Sigmoid colon (tissue), 6 donors: ENCODE measurements at regions not wholly inside any gene's neighbourhood (a gene's known extent, or its start where the extent isn't known, plus 50 kb on each side); places are given as distances from the start of the nearest gene placed in this dataset.

Source experiments
- DNase-seq: peaks from one replicate; pipeline ENCODE4 v3.0.0-alpha.2; 2019
- H3K27ac ChIP-seq, 4 donors: fragments of 200-600 bp; sonication (generic); one replicate each; pipeline ENCODE4 v1.5.1; 2016 to 2019; ENCODE audit warnings: mild to moderate bottlenecking in 1 of 4
- H3K27me3 ChIP-seq, 3 donors: fragments of 200-600 bp; sonication (generic); one replicate each; pipeline ENCODE4 v1.5.1; 2019; ENCODE audit warnings: mild to moderate bottlenecking in 1 of 3
- H3K36me3 ChIP-seq, 4 donors: fragments of 200-600 bp; sonication (generic); one replicate each; pipeline ENCODE4 v1.5.1; 2016 to 2019
- H3K4me1 ChIP-seq, 4 donors: fragments of 200-600 bp; sonication (generic); one replicate each; pipeline ENCODE4 v1.5.1; 2017 to 2019
- H3K4me3 ChIP-seq, 4 donors: fragments of 200-600 bp; sonication (generic); one replicate each; pipeline ENCODE4 v1.5.1; 2017 to 2019; ENCODE audit warnings: mild to moderate bottlenecking in 2 of 4, moderate library complexity in 1 of 4
- H3K9me3 ChIP-seq, 4 donors: fragments of 200-600 bp in 3 of 4; sonication (generic) in 3 of 4; one replicate each; pipeline versions ENCODE4 v1.5.1 to v1.6.1; 2013 to 2019
- EP300 ChIP-seq, 4 donors: sonication (generic); formaldehyde crosslinking; IDR thresholded peaks; one replicate each; pipeline ENCODE4 v1.6.1; 2017; ENCODE audit warnings: antibody characterized with exemption in 4 of 4
- POLR2A ChIP-seq, 2 donors: fragments of 450-650 bp; IDR thresholded peaks; one replicate each; pipeline ENCODE4 v1.6.1; 2016; ENCODE audit warnings: antibody characterized with exemption in 2 of 2, mild to moderate bottlenecking in 2 of 2, moderate library complexity in 2 of 2
- POLR2AphosphoS5 ChIP-seq, 4 donors: sonication (generic); formaldehyde crosslinking; IDR thresholded peaks; one replicate each; pipeline ENCODE4 v1.6.1; 2017; ENCODE audit warnings: antibody characterized with exemption in 4 of 4
- WGBS, 2 donors: extraction: QIAGEN DNeasy Blood & Tissue Kit; methylation state at CpG; one replicate each; pipeline ENCODE4 v1.1.7; 2013; 5-methylcytosine and 5-hydroxymethylcytosine counted together
- intact Hi-C: fragments of 100-400 bp; cut with DNase I; formaldehyde crosslinking; loops from one replicate; pipeline ENCODE4 v1.15.1; 2023
- TF ChIP-seq, protein P1 (sequence below), 4 experiments: fragments of 450-650 bp in 3 of 4; fragments of 200-600 bp in 1 of 4; IDR thresholded peaks; one replicate each; pipeline ENCODE4 v1.5.1; 2016 to 2019; ENCODE audit warnings: antibody characterized with exemption in 4 of 4, mild to moderate bottlenecking in 3 of 4, moderate library complexity in 2 of 4
- donor health status: healthy with polysubstance abuse.
- donor health status: healthy.

DNA sequence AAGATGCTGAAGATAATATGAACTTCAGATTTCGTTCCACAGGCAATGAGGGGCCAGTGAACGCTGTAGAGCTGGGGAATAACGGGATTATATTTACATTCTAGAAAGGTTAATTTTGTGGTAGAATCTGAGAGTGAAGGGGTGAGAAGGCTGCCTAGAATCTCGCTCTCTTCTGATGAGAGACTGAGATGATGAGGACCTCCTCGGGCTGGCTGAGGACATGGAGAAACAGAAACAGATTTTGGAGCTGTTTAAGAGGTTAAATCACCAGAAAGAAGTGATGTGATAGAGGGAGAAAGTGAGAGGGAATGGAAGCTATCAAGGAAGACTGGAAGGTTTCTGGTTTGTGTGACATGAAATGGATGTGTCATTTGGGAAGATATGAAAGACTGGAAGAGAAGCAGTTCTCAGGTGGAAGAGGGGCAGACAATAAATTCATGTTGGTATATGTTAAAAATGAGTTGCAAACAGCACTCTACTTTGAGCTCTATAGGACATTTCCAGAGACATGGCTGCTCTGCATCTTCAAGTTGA is 612.6 kb downstream of the ISL1 start:
- no peaks in the 10 kb centered on the region for H3K4me1 ChIP-seq
- H3K27ac ChIP-seq, result no peak overlapping the region
- H3K4me3 ChIP-seq, result no peak overlapping the region
- TF ChIP-seq POLR2A (IDR thresholded peaks at IDR 0.05), result no peak
- TF ChIP-seq, protein P1, sequence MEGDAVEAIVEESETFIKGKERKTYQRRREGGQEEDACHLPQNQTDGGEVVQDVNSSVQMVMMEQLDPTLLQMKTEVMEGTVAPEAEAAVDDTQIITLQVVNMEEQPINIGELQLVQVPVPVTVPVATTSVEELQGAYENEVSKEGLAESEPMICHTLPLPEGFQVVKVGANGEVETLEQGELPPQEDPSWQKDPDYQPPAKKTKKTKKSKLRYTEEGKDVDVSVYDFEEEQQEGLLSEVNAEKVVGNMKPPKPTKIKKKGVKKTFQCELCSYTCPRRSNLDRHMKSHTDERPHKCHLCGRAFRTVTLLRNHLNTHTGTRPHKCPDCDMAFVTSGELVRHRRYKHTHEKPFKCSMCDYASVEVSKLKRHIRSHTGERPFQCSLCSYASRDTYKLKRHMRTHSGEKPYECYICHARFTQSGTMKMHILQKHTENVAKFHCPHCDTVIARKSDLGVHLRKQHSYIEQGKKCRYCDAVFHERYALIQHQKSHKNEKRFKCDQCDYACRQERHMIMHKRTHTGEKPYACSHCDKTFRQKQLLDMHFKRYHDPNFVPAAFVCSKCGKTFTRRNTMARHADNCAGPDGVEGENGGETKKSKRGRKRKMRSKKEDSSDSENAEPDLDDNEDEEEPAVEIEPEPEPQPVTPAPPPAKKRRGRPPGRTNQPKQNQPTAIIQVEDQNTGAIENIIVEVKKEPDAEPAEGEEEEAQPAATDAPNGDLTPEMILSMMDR (IDR thresholded peaks at IDR 0.05), result no peak
- no peak for TF ChIP-seq POLR2AphosphoS5 (IDR thresholded peaks at IDR 0.05)
- TF ChIP-seq EP300 (IDR thresholded peaks at IDR 0.05), result no peak
- intact Hi-C loops, result no loop called here
- H3K27me3 ChIP-seq, result no peaks in the 10 kb centered on the region
- no peaks in the 10 kb centered on the region for H3K9me3 ChIP-seq
- no peaks in the 10 kb centered on the region for H3K36me3 ChIP-seq
- no peak for DNase-seq
- 82 to 89% methylated on average over 5 of the region's 5 CpGs for whole genome bisulfite sequencing, 2 donors

DNA sequence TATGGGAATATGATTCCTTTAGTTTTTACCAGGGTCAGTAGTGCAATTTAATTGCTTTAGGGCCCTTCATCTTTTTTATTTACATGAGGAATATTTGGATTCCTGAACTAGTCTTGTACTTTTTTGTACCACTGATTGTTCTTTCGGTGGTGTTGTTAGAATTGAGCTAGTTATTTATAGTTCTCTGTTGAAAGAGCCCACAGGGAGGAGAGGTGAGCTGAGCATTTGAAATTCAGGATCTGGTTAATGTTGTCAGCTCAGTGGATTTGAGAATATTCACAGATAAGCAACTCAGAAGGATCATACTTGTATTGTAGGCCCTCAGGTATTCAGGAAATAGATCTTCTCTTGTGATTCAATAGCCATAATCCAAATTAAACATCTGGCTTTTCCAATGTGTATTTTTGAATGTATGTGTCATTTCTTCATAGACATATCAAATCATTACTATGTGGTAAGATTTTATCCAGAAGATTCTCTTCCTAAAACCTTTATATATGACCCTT is 613.2 kb downstream of the ISL1 start:
- Histone ChIP-seq H3K9me3 (no peaks in the 10 kb centered on the region), H3K4me3 (no peak overlapping the region), H3K36me3 (no peaks in the 10 kb centered on the region), H3K27ac (no peak overlapping the region), H3K27me3 (no peaks in the 10 kb centered on the region), H3K4me1 (no peaks in the 10 kb centered on the region)
- TF ChIP-seq, protein P1 (IDR thresholded peaks at IDR 0.05), result no peak
- TF ChIP-seq POLR2AphosphoS5 (IDR thresholded peaks at IDR 0.05), result no peak
- no peak for TF ChIP-seq POLR2A (IDR thresholded peaks at IDR 0.05)
- no peak for TF ChIP-seq EP300 (IDR thresholded peaks at IDR 0.05)
- intact Hi-C loops, result no loop called here
- WGBS, 2 donors, result 4 to 37% methylated on average over 1 of the region's 1 CpG
- no peak for DNase-seq

DNA sequence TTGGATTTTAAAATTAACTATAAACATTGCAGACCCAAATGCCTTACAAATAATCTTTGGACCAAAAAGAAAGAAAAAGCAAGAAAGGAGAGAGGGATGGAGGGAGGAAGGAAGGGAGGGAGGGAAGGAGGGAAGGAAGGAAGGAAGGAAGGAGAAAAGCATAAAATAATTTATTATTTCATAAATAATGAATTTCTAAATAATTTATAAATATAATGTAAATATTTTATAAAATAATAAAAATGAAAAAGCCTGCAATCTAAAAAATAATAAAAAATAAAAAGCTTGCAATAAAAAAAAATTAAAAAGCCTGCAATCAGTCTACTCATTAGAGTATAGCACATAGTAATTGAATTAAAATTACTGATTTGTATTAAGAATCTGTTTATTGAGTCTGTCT is 614.3 kb downstream of the ISL1 start:
- no peak overlapping the region for H3K4me3 ChIP-seq
- H3K27ac ChIP-seq, result no peak overlapping the region
- no peaks in the 10 kb centered on the region for H3K9me3 ChIP-seq
- H3K36me3 ChIP-seq, result no peaks in the 10 kb centered on the region
- H3K4me1 ChIP-seq, result no peaks in the 10 kb centered on the region
- no peak for TF ChIP-seq POLR2A (IDR thresholded peaks at IDR 0.05)
- TF ChIP-seq POLR2AphosphoS5 (IDR thresholded peaks at IDR 0.05), result no peak
- TF ChIP-seq EP300 (IDR thresholded peaks at IDR 0.05), result no peak
- TF ChIP-seq, protein P1 (IDR thresholded peaks at IDR 0.05), result no peak
- no peaks in the 10 kb centered on the region for H3K27me3 ChIP-seq
- no peak for DNase-seq
- intact Hi-C loops, result no loop called here

DNA sequence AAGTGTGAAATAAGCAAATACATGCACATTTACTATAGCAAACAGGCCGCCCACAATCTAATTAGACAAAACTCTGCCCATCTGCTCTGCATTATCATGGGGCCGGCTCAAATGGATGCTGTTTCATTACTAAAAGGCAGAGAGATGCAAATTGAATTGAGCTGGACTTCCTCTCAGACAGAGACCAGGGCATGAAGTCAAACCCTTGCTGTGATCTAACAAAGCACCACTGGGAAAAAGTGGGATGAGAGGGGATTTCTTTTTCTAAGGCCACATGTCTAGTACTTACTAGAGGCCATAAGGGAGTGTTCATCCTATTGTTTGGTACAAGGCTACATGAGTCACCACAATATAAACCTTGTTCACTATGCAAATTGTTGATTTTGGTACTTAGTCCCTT is 614.7 kb downstream of the ISL1 start:
- WGBS, 2 donors, result 84 to 87% methylated on average over 2 of the region's 2 CpGs
- no peak overlapping the region for H3K27ac ChIP-seq
- H3K4me3 ChIP-seq, result no peak overlapping the region
- H3K4me1 ChIP-seq, result no peaks in the 10 kb centered on the region
- no peak for DNase-seq
- H3K36me3 ChIP-seq, result no peaks in the 10 kb centered on the region
- H3K9me3 ChIP-seq, result no peaks in the 10 kb centered on the region
- no peaks in the 10 kb centered on the region for H3K27me3 ChIP-seq
- intact Hi-C loops, result no loop called here
- TF ChIP-seq POLR2A (IDR thresholded peaks at IDR 0.05) (no peak), POLR2AphosphoS5 (IDR thresholded peaks at IDR 0.05) (no peak), EP300 (IDR thresholded peaks at IDR 0.05) (no peak)
- TF ChIP-seq, protein P1 (IDR thresholded peaks at IDR 0.05), result no peak
